BE2C (cell line): ENCODE measurements at regions not wholly inside any gene's neighbourhood (a gene's known extent, or its start where the extent isn't known, plus 50 kb on each side); places are given as distances from the start of the nearest gene placed in this dataset.

ENCODE experiments used
- DNase-seq: peaks from one replicate; pipeline ENCODE4 v3.0.0-alpha.2; 2020
- H3K27me3 ChIP-seq: fragments of 250-450 bp; sonication (Bioruptor Pico); 2 replicates; pipeline ENCODE4 v1.5.1; 2020; ENCODE audit warnings: mild to moderate bottlenecking
- H3K36me3 ChIP-seq: fragments of 250-450 bp; sonication (Bioruptor Pico); 2 replicates; pipeline ENCODE4 v1.5.1; 2020; ENCODE audit warnings: mild to moderate bottlenecking
- H3K4me1 ChIP-seq: fragments of 250-450 bp; sonication (Bioruptor Pico); 2 replicates; pipeline ENCODE4 v1.5.1; 2020
- H3K4me3 ChIP-seq: 2 replicates; pipeline ENCODE4 v1.5.1; 2011; ENCODE audit warnings: low read depth, low read length
- H3K9me3 ChIP-seq: fragments of 250-450 bp; sonication (Bioruptor Pico); 2 replicates; pipeline ENCODE4 v1.5.1; 2020
- CTCF ChIP-seq: IDR thresholded peaks from 2 replicates; pipeline ENCODE4 v1.5.1; 2012; ENCODE audit warnings: mild to moderate bottlenecking, low read depth, low read length

- TF ChIP-seq CTCF: no peak
- H3K27me3 ChIP-seq: no peaks in the 10 kb centered on the region
- no peaks in the 10 kb centered on the region for H3K36me3 ChIP-seq
- no peaks in the 10 kb centered on the region for H3K9me3 ChIP-seq
- no peak overlapping the region for H3K4me3 ChIP-seq
- H3K4me1 ChIP-seq: no peaks in the 10 kb centered on the region
- no peak for DNase-seq
Measured at GRCh38 chr14:48390346-48390745, 714.9 kb upstream of the MDGA2 start.

- no peaks in the 10 kb centered on the region for H3K9me3 ChIP-seq
- no peak for DNase-seq
- no peaks in the 10 kb centered on the region for H3K27me3 ChIP-seq
- TF ChIP-seq CTCF: no peak
- H3K4me3 ChIP-seq: no peak overlapping the region
- H3K36me3 ChIP-seq: no peaks in the 10 kb centered on the region
- H3K4me1 ChIP-seq: no peaks in the 10 kb centered on the region
Measured at GRCh38 chr14:48384821-48385220, 709.4 kb upstream of the MDGA2 start.

GRCh38 chr14:48382961-48383360, 707.6 kb upstream of the MDGA2 start:
- TF ChIP-seq CTCF: no peak

GRCh38 chr14:48378541-48378940, 703.1 kb upstream of the MDGA2 start:
- Histone ChIP-seq H3K4me1 (no peaks in the 10 kb centered on the region), H3K9me3 (no peaks in the 10 kb centered on the region), H3K27me3 (no peaks in the 10 kb centered on the region; the same call in 1 of the 2 replicates), H3K4me3 (no peak overlapping the region), H3K36me3 (no peaks in the 10 kb centered on the region)
- DNase-seq: no peak
- TF ChIP-seq CTCF: no peak

More at GRCh38 chr14:48382961-48383360, 707.6 kb upstream of the MDGA2 start:
- DNase-seq: no peak
- H3K9me3 ChIP-seq: no peaks in the 10 kb centered on the region
- no peak overlapping the region for H3K4me3 ChIP-seq
- H3K36me3 ChIP-seq: no peaks in the 10 kb centered on the region
- H3K27me3 ChIP-seq: no peaks in the 10 kb centered on the region
- H3K4me1 ChIP-seq: no peaks in the 10 kb centered on the region

GRCh38 chr14:48373981-48374380, 698.6 kb upstream of the MDGA2 start:
- H3K36me3 ChIP-seq: no peaks in the 10 kb centered on the region
- H3K27me3 ChIP-seq: no peaks in the 10 kb centered on the region; the same call in 1 of the 2 replicates
- H3K4me3 ChIP-seq: no peak overlapping the region
- H3K4me1 ChIP-seq: no peaks in the 10 kb centered on the region
- no peaks in the 10 kb centered on the region for H3K9me3 ChIP-seq
- no peak for DNase-seq
- no peak for TF ChIP-seq CTCF

GRCh38 chr14:48350971-48351370, 675.6 kb upstream of the MDGA2 start:
- TF ChIP-seq CTCF: no peak
- H3K9me3 ChIP-seq: no peaks in the 10 kb centered on the region
- DNase-seq: no peak
- no peaks in the 10 kb centered on the region for H3K4me1 ChIP-seq
- no peaks in the 10 kb centered on the region for H3K36me3 ChIP-seq
- no peak overlapping the region for H3K4me3 ChIP-seq
- no peaks in the 10 kb centered on the region for H3K27me3 ChIP-seq
